ENCODE measurements at regions not wholly inside any gene's neighbourhood (a gene's known extent, or its start where the extent isn't known, plus 50 kb on each side); places are given as distances from the start of the nearest gene placed in this dataset.

DNA sequence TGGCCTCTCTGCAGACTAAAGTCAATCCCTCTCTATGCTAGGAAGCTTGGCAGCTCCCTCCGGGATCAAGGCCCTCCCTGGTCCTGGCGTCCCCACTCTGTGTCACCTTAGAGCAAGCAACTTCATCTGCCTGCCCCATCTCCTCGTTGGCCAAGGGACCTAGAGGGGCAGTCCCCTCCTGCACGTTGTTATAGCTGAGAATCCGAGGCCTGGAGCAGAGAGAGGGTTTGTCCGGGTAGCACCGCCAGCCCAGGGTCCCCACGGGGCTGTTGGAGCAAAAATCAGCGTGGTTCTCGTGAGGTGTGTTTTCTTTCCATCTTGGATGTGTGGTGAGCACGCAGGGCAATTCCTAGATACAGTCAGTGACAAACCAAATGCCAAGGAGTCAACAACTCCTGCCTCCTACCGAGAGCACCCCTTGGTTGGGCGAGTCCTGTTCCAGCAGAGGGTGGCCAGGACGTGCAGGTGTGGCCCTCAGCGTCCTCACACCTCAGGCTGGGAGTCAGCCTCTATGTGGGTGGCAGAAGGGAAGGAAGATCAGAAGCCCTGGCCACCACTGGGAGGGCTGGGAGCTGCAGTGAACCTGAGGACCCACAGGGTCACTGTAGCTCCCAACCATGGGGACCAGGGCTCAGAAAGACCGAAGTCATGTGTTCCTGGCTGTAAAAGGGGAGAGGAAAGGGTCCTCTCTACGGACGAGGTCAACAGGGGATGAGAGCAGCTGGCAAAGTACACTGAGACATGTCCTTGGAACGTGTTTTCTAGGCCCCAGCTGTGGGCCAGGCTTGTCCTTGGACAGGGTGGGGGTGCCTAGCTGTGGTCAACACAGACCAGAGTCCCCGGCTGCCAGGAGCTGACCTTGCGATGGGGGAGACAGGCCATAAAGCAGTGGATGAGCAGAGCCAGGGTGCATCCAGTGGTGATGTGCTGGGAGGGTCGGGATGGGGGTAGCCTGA, 85.6 kb upstream of the CIBAR2 start (continued):
- TF ChIP-seq ZHX2 (IDR thresholded peaks at IDR 0.05; ENCODE audit: low read depth), result peak; percentile 58; the same call in 1 of the 2 replicates
- no peak for TF ChIP-seq ZHX2 (CRISPR knock-in tag; IDR thresholded peaks at IDR 0.05; ENCODE audit: borderline replicate concordance)
- TF ChIP-seq HOXA7 (CRISPR knock-in tag; IDR thresholded peaks at IDR 0.05), result no peak
- peak; percentile 93; the same call in 1 of the 2 replicates for TF ChIP-seq ZIK1 (CRISPR knock-in tag; IDR thresholded peaks at IDR 0.05; ENCODE audit: borderline replicate concordance, low read depth)
- peak; percentile 33; the same call in 1 of the 2 replicates for TF ChIP-seq ZNF362 (CRISPR knock-in tag; IDR thresholded peaks at IDR 0.05; ENCODE audit: borderline replicate concordance)
- TF ChIP-seq MLLT10 (CRISPR knock-in tag; IDR thresholded peaks at IDR 0.05), result no peak
- TF ChIP-seq ZNF547 (CRISPR knock-in tag; IDR thresholded peaks at IDR 0.05), result 0 out of 2 replicates have a peak, but pooled peaks have one; percentile 40
- peak; percentile 95; the same call in 1 of the 2 replicates for TF ChIP-seq ZNF550 (CRISPR knock-in tag; IDR thresholded peaks at IDR 0.05; ENCODE audit: borderline replicate concordance)
- peak; percentile 82 to 92 for TF ChIP-seq NR2F1 (CRISPR knock-in tag; IDR thresholded peaks at IDR 0.05)
- peak; percentile 79 for TF ChIP-seq GATAD1 (CRISPR knock-in tag; IDR thresholded peaks at IDR 0.05)
- TF ChIP-seq RXRA (CRISPR knock-in tag; IDR thresholded peaks at IDR 0.05), result peak; percentile 96
- TF ChIP-seq, protein P1, sequence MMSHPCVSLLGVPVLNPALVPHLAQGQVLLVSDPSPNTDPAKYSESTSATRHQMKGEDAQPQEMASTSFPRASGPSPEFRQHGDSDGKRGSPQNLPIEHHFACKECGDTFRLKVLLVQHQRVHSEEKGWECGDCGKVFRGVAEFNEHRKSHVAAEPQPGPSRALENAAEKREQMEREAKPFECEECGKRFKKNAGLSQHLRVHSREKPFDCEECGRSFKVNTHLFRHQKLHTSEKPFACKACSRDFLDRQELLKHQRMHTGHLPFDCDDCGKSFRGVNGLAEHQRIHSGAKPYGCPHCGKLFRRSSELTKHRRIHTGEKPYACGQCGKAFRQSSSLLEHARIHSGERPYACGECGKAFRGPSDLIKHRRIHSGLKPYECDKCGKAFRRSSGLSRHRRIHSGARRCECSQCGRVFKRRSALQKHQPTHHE (CRISPR knock-in tag; IDR thresholded peaks at IDR 0.05; ENCODE audit: borderline replicate concordance), result no peak
- TF ChIP-seq, protein P2, sequence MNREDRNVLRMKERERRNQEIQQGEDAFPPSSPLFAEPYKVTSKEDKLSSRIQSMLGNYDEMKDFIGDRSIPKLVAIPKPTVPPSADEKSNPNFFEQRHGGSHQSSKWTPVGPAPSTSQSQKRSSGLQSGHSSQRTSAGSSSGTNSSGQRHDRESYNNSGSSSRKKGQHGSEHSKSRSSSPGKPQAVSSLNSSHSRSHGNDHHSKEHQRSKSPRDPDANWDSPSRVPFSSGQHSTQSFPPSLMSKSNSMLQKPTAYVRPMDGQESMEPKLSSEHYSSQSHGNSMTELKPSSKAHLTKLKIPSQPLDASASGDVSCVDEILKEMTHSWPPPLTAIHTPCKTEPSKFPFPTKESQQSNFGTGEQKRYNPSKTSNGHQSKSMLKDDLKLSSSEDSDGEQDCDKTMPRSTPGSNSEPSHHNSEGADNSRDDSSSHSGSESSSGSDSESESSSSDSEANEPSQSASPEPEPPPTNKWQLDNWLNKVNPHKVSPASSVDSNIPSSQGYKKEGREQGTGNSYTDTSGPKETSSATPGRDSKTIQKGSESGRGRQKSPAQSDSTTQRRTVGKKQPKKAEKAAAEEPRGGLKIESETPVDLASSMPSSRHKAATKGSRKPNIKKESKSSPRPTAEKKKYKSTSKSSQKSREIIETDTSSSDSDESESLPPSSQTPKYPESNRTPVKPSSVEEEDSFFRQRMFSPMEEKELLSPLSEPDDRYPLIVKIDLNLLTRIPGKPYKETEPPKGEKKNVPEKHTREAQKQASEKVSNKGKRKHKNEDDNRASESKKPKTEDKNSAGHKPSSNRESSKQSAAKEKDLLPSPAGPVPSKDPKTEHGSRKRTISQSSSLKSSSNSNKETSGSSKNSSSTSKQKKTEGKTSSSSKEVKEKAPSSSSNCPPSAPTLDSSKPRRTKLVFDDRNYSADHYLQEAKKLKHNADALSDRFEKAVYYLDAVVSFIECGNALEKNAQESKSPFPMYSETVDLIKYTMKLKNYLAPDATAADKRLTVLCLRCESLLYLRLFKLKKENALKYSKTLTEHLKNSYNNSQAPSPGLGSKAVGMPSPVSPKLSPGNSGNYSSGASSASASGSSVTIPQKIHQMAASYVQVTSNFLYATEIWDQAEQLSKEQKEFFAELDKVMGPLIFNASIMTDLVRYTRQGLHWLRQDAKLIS (CRISPR knock-in tag; IDR thresholded peaks at IDR 0.05), result no peak
- TF ChIP-seq PHB2 (IDR thresholded peaks at IDR 0.05; ENCODE audit: partially characterized antibody), result no peak
- TF ChIP-seq PTBP1 (IDR thresholded peaks at IDR 0.05; ENCODE audit: low read depth, low read length, poor library complexity, severe bottlenecking), result no peak
